PC-9 (cell line): ENCODE measurements at regions not wholly inside any gene's neighbourhood (a gene's known extent, or its start where the extent isn't known, plus 50 kb on each side); places are given as distances from the start of the nearest gene placed in this dataset.

Experiments
- BruUV-seq: library from RNA; stranded (reverse); fragments of 400-500 nt; replicated peaks from 2 replicates; lab custom pipeline; 2021; lab: Mats Ljungman, UMichigan
- CTCF ChIA-PET: fragments of 300-600 bp; sonication (Branson Sonifier 250); formaldehyde crosslinking; loops from one replicate; lab custom pipeline; 2022; ENCODE audit warnings: antibody characterized with exemption; lab: Charles Lee
- POLR2A ChIA-PET: fragments of 300-600 bp; sonication (Branson Sonifier 250); formaldehyde crosslinking; loops from one replicate; lab custom pipeline; 2022; ENCODE audit warnings: antibody characterized with exemption; ENCODE audit not compliant: unreplicated experiment; lab: Charles Lee
- DNase-seq, 2 experiments: peaks; one replicate each; pipeline versions ENCODE4 v3.0.0 to v3.0.0-alpha.2; 2015 to 2022; ENCODE audit warnings: mixed read lengths in 1 of 2
- H2AFZ ChIP-seq: fragments of 200-600 bp; sonication (generic); 2 replicates; pipeline ENCODE4 v1.8.1; 2017; ENCODE audit warnings: antibody characterized with exemption
- H3F3A ChIP-seq: fragments of 200-600 bp; sonication (generic); 2 replicates; pipeline ENCODE4 v1.8.1; 2017; ENCODE audit warnings: antibody characterized with exemption, mild to moderate bottlenecking, low read depth; ENCODE audit not compliant: insufficient read depth
- H3K27ac ChIP-seq: fragments of 200-600 bp; sonication (generic); 2 replicates; pipeline ENCODE4 v1.6.1; 2016; ENCODE audit warnings: mixed run types
- H3K27me3 ChIP-seq: fragments of 200-600 bp; sonication (generic); 2 replicates; pipeline ENCODE4 v1.6.1; 2016; ENCODE audit warnings: low read depth, mixed run types; ENCODE audit not compliant: insufficient read depth
- H3K36me3 ChIP-seq: fragments of 200-600 bp; sonication (generic); 2 replicates; pipeline ENCODE4 v1.6.1; 2016; ENCODE audit warnings: low read depth, mixed run types
- H3K4me1 ChIP-seq: fragments of 200-600 bp; sonication (generic); replicated peaks from 2 replicates; pipeline ENCODE4 v1.6.1; 2016; ENCODE audit warnings: mixed run types; ENCODE audit not compliant: insufficient read depth
- H3K4me2 ChIP-seq: fragments of 200-600 bp; sonication (generic); 2 replicates; pipeline ENCODE4 v1.6.1; 2017; ENCODE audit warnings: mixed run types
- H3K4me3 ChIP-seq: fragments of 200-600 bp; sonication (generic); 2 replicates; pipeline ENCODE4 v1.6.1; 2016; ENCODE audit warnings: mixed run types
- H3K79me2 ChIP-seq: fragments of 200-600 bp; sonication (generic); 2 replicates; pipeline ENCODE4 v1.6.1; 2017; ENCODE audit warnings: low read depth, mixed run types
- H3K9me2 ChIP-seq: fragments of 200-600 bp; sonication (generic); 2 replicates; pipeline ENCODE4 v1.8.1; 2017; ENCODE audit warnings: mild to moderate bottlenecking; ENCODE audit not compliant: insufficient read depth
- H3K9me3 ChIP-seq: fragments of 200-600 bp; sonication (generic); 2 replicates; pipeline ENCODE4 v1.8.1; 2016; ENCODE audit warnings: low read depth; ENCODE audit not compliant: insufficient read depth
- H4K20me1 ChIP-seq: fragments of 200-600 bp; sonication (generic); 2 replicates; pipeline ENCODE4 v1.8.1; 2017; ENCODE audit not compliant: insufficient read depth
- CTCF ChIP-seq: fragments of 200-600 bp; sonication (generic); conservative IDR thresholded peaks from 2 replicates; pipeline ENCODE4 v1.6.1; 2017; ENCODE audit warnings: mixed run types, antibody characterized with exemption, mild to moderate bottlenecking, moderate library complexity
- EZH2 ChIP-seq: fragments of 200-600 bp; sonication (generic); IDR thresholded peaks from 2 replicates; pipeline ENCODE4 v1.8.0; 2017; ENCODE audit warnings: antibody characterized with exemption, low read depth
- intact Hi-C: fragments of 100-400 bp; cut with micrococcal nuclease; formaldehyde crosslinking; loops from one replicate; pipeline ENCODE4 v1.10.0; 2022; ENCODE audit not compliant: unreplicated experiment

GRCh38 chr15:46266661-46267060 lies 631.8 kb downstream of the SQOR start:
- H3K9me2 ChIP-seq, result no peaks in the 10 kb centered on the region
- no peak overlapping the region for H3K4me2 ChIP-seq
- no peak overlapping the region for H2AFZ ChIP-seq
- H4K20me1 ChIP-seq, result no peaks in the 10 kb centered on the region
- intact Hi-C loops, result no loop called here
- no TSS peak for BruUV-seq
- H3K27me3 ChIP-seq, result no peaks in the 10 kb centered on the region
- H3K36me3 ChIP-seq, result no peaks in the 10 kb centered on the region
- no peak for DNase-seq
- H3K79me2 ChIP-seq, result no peaks in the 10 kb centered on the region
- no peaks in the 10 kb centered on the region for H3F3A ChIP-seq
- POLR2A ChIA-PET, result no interaction called here
- no peaks in the 10 kb centered on the region for H3K9me3 ChIP-seq
- no peak overlapping the region for H3K4me3 ChIP-seq
- no peak overlapping the region for H3K27ac ChIP-seq
- CTCF ChIA-PET, result no interaction called here
- H3K4me1 ChIP-seq, result no peaks in the 10 kb centered on the region
- TF ChIP-seq CTCF (no peak), EZH2 (no peak)

- no peak for DNase-seq
- no peak overlapping the region for H3K4me2 ChIP-seq
- no peak overlapping the region for H3K27ac ChIP-seq
- no peaks in the 10 kb centered on the region for H3K36me3 ChIP-seq
- no TSS peak for BruUV-seq
- TF ChIP-seq CTCF, result no peak
- intact Hi-C loops, result no loop called here
- H3K27me3 ChIP-seq, result 0 out of 2 replicates have a peak, but pooled peaks cover 8% of the 10 kb centered on the region
- no peaks in the 10 kb centered on the region for H4K20me1 ChIP-seq
- POLR2A ChIA-PET, result no interaction called here
- CTCF ChIA-PET, result no interaction called here
- H3K9me2 ChIP-seq, result no peaks in the 10 kb centered on the region
- no peak overlapping the region for H3K4me3 ChIP-seq
- no peaks in the 10 kb centered on the region for H3K9me3 ChIP-seq
- H3F3A ChIP-seq, result no peaks in the 10 kb centered on the region
- no peak overlapping the region for H2AFZ ChIP-seq
- H3K4me1 ChIP-seq, result no peaks in the 10 kb centered on the region
- no peaks in the 10 kb centered on the region for H3K79me2 ChIP-seq
These were observed 635.8 kb downstream of the SQOR start for GRCh38 chr15:46270481-46271147.

- Histone ChIP-seq H3K4me3 (no peak overlapping the region), H3K4me1 (no peaks in the 10 kb centered on the region), H4K20me1 (no peaks in the 10 kb centered on the region), H3K9me3 (no peaks in the 10 kb centered on the region), H3K36me3 (no peaks in the 10 kb centered on the region), H3K9me2 (no peaks in the 10 kb centered on the region), H2AFZ (no peak overlapping the region), H3K4me2 (no peak overlapping the region), H3F3A (no peaks in the 10 kb centered on the region), H3K27ac (no peak overlapping the region), H3K27me3 (0 out of 2 replicates have a peak, but pooled peaks cover 8% of the 10 kb centered on the region), H3K79me2 (no peaks in the 10 kb centered on the region)
- no peak for TF ChIP-seq EZH2
- intact Hi-C loops, result no loop called here
- POLR2A ChIA-PET, result no interaction called here
- BruUV-seq, result no TSS peak
- CTCF ChIA-PET, result no interaction called here
- DNase-seq, result no peak
These were observed 640.9 kb downstream of the SQOR start for GRCh38 chr15:46275701-46276100.

GRCh38 chr15:46277451-46277850 lies 642.6 kb downstream of the SQOR start:
- Histone ChIP-seq H2AFZ (no peak overlapping the region), H3K27ac (no peak overlapping the region), H3K4me2 (no peak overlapping the region), H3K4me1 (no peaks in the 10 kb centered on the region), H3K9me2 (no peaks in the 10 kb centered on the region), H4K20me1 (no peaks in the 10 kb centered on the region), H3K27me3 (0 out of 2 replicates have a peak, but pooled peaks cover 5% of the 10 kb centered on the region), H3K36me3 (no peaks in the 10 kb centered on the region), H3K79me2 (no peaks in the 10 kb centered on the region), H3F3A (no peaks in the 10 kb centered on the region), H3K4me3 (no peak overlapping the region), H3K9me3 (no peaks in the 10 kb centered on the region)
- intact Hi-C loops, result no loop called here
- POLR2A ChIA-PET, result no interaction called here
- no TSS peak for BruUV-seq
- CTCF ChIA-PET, result no interaction called here
- TF ChIP-seq CTCF, result no peak
- TF ChIP-seq EZH2, result no peak
- DNase-seq, result no peak
